Cardiac fibroblast (primary cell): ENCODE measurements at regions not wholly inside any gene's neighbourhood (a gene's known extent, or its start where the extent isn't known, plus 50 kb on each side); places are given as distances from the start of the nearest gene placed in this dataset.

Experiments
- DNase-seq, 2 donors: peaks; one replicate each; pipeline versions ENCODE4 v3.0.0 to v3.0.0-alpha.2; 2010; ENCODE audit warnings: low read depth in 2 of 2
- H3K4me3 ChIP-seq, 2 donors: replicated peaks in 1 of 2; 1 replicate in 1 of 2; 2 replicates in 1 of 2; pipeline ENCODE4 v1.5.1; 2011; ENCODE audit warnings: low read depth in 2 of 2, low read length in 2 of 2, mild to moderate bottlenecking in 2 of 2, moderate library complexity in 1 of 2
- TF ChIP-seq, protein P1 (sequence below): IDR thresholded peaks from one replicate; pipeline ENCODE4 v1.5.1; 2011; ENCODE audit warnings: low read depth, mild to moderate bottlenecking, low read length, inconsistent platforms

DNA sequence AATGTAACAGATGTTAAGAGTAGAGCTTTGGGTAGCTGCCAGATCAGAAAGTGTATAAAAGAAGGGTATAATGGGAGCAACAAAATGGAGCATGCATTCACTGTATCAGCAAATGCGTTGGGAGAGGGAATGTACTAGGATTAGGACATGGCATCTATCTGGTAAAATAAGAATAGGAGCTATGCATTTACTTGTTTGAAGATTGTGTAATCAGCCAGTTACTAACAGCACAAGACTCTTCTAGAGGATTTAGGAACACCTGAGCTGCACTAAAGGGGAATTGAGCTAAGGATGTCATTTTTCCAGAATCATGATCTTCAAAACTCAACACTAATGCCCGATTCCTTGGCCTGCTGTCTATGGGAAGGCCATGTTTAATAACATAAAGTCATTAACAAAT is 394.2 kb upstream of the TNP1 start:
- no peak overlapping the region for H3K4me3 ChIP-seq
- TF ChIP-seq, protein P1, sequence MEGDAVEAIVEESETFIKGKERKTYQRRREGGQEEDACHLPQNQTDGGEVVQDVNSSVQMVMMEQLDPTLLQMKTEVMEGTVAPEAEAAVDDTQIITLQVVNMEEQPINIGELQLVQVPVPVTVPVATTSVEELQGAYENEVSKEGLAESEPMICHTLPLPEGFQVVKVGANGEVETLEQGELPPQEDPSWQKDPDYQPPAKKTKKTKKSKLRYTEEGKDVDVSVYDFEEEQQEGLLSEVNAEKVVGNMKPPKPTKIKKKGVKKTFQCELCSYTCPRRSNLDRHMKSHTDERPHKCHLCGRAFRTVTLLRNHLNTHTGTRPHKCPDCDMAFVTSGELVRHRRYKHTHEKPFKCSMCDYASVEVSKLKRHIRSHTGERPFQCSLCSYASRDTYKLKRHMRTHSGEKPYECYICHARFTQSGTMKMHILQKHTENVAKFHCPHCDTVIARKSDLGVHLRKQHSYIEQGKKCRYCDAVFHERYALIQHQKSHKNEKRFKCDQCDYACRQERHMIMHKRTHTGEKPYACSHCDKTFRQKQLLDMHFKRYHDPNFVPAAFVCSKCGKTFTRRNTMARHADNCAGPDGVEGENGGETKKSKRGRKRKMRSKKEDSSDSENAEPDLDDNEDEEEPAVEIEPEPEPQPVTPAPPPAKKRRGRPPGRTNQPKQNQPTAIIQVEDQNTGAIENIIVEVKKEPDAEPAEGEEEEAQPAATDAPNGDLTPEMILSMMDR = no peak
- DNase-seq = no peak

DNA sequence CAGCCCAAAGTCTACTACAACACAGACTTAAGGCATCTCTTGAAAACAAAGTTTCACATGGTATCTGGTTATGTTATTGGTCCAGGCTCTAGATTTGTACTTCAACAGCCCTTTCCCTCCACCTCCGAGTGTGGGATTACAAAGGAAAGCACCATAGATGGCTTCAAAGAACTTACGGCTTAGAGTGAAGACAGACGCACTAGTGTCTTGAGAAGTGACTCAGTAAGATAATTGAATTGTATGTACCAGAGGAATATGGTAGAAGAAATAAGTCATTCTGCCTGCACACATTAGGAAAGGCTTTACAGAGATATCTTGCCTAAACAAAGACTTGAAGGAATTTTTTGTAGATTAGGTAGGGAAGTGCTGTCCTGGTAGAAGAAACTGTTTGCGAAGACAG is 392.3 kb upstream of the TNP1 start:
- no peak for DNase-seq
- TF ChIP-seq, protein P1 = no peak
- H3K4me3 ChIP-seq = no peak overlapping the region

GRCh38 chr2:217250013-217250524 is 390.2 kb upstream of the TNP1 start:
- TF ChIP-seq, protein P1 = no peak
- H3K4me3 ChIP-seq = no peak overlapping the region
- no peak for DNase-seq

- no peak for DNase-seq
- H3K4me3 ChIP-seq = no peak overlapping the region
- TF ChIP-seq, protein P1 = no peak
These were observed 389.5 kb upstream of the TNP1 start for GRCh38 chr2:217249121-217250012.

DNA sequence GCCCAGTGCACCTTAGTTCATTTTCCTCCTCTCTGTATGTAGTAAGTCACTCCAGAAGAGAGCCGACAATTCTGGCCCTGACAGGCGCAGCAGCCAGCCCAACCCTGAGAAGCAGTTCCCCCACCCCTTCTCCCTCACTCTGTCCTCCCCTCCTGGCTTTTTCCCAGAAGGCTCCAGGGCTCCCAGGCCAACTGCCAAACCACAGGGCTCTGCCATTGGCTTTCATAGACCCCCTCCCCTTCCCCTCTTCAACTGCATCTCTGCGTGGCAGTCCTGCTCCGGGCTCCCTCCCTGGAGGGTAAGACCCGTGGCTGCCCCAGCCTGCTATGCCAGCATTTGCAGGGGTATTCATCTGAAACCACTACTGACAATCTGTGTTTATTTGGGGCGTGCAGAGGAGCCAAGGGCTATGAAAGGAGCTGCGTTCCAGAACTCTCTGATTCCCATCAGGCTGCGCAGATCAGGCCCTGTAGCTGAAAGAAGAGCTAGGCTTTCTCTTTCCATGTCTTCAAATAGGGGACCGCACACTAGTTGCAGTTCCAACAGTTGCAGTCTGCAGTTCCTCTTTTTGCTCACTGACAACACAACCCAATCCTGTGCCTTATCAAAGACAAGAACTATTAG is 388.6 kb upstream of the TNP1 start:
- TF ChIP-seq, protein P1 = no peak
- no peak overlapping the region for H3K4me3 ChIP-seq
- DNase-seq = peak in 1 of 2 donors; percentile 75

DNA sequence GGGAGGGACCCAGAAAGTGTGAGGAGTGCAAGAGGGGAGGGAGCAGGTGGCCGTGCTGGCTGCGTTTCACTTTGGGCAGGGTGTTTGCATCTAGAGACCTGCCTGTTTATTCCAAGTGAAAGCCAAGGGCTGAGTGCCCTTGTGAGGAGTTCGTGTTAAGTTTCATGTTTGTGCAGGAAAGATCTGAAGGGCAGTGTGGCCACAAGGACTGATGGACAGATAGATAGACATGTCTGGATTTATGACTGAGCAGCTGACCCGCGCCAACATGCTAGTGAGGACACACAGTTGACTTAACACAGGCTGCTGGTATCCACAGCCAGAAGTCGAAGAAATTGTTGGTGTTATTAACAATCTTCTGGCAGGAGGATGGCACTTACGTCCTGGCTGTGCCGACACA is 387.6 kb upstream of the TNP1 start:
- DNase-seq = no peak
- TF ChIP-seq, protein P1 = no peak
- no peak overlapping the region for H3K4me3 ChIP-seq
